ENCODE measurements at regions not wholly inside any gene's neighbourhood (a gene's known extent, or its start where the extent isn't known, plus 50 kb on each side); places are given as distances from the start of the nearest gene placed in this dataset.

GRCh38 chr6:74152096-74152675, 456.2 kb downstream of the CD109 start:
- no peaks in the 10 kb centered on the region for H3K36me3 ChIP-seq (ENCODE audit: insufficient read depth, low read length)
- no peak for DNase-seq
- H3K9me3 ChIP-seq (ENCODE audit: low read length) = no peaks in the 10 kb centered on the region
- no peaks in the 10 kb centered on the region for H3K4me1 ChIP-seq (ENCODE audit: low read length)
- no peaks in the 10 kb centered on the region for H3K9me2 ChIP-seq (replicated peaks; ENCODE audit: insufficient read depth, low read length)
- H2AFZ ChIP-seq (ENCODE audit: low read length) = no peak overlapping the region
- H3K27me3 ChIP-seq (ENCODE audit: low read length) = no peaks in the 10 kb centered on the region
- H3K79me2 ChIP-seq (ENCODE audit: low read length) = no peaks in the 10 kb centered on the region
- H3K27ac ChIP-seq (ENCODE audit: low read length) = no peak overlapping the region
- no peak overlapping the region for H3K4me2 ChIP-seq (ENCODE audit: low read depth, low read length, poor library complexity, severe bottlenecking)
- no peaks in the 10 kb centered on the region for H4K20me1 ChIP-seq (ENCODE audit: insufficient read depth, low read depth, low read length)
- no peak overlapping the region for H3K4me3 ChIP-seq (ENCODE audit: low read length)
- H3K9ac ChIP-seq (ENCODE audit: low read length) = no peak overlapping the region

GRCh38 chr6:74145931-74146330, 449.9 kb downstream of the CD109 start:
- DNase-seq = no peak
- H3K27ac ChIP-seq (ENCODE audit: low read length) = no peak overlapping the region
- H3K79me2 ChIP-seq (ENCODE audit: low read length) = no peaks in the 10 kb centered on the region
- no peak overlapping the region for H3K4me3 ChIP-seq (ENCODE audit: low read length)
- H3K9ac ChIP-seq (ENCODE audit: low read length) = no peak overlapping the region
- no peaks in the 10 kb centered on the region for H3K4me1 ChIP-seq (ENCODE audit: low read length)
- no peaks in the 10 kb centered on the region for H4K20me1 ChIP-seq (ENCODE audit: insufficient read depth, low read depth, low read length)
- H3K9me2 ChIP-seq (replicated peaks; ENCODE audit: insufficient read depth, low read length) = no peaks in the 10 kb centered on the region
- no peak overlapping the region for H2AFZ ChIP-seq (ENCODE audit: low read length)
- H3K9me3 ChIP-seq (ENCODE audit: low read length) = no peaks in the 10 kb centered on the region
- H3K27me3 ChIP-seq (ENCODE audit: low read length) = no peaks in the 10 kb centered on the region
- no peak overlapping the region for H3K4me2 ChIP-seq (ENCODE audit: low read depth, low read length, poor library complexity, severe bottlenecking)
- no peaks in the 10 kb centered on the region for H3K36me3 ChIP-seq (ENCODE audit: insufficient read depth, low read length)

GRCh38 chr6:74137911-74138310, 441.9 kb downstream of the CD109 start:
- Histone ChIP-seq H3K27me3 (ENCODE audit: low read length) (no peaks in the 10 kb centered on the region), H3K36me3 (ENCODE audit: insufficient read depth, low read length) (no peaks in the 10 kb centered on the region), H3K27ac (ENCODE audit: low read length) (no peak overlapping the region), H4K20me1 (ENCODE audit: insufficient read depth, low read depth, low read length) (no peaks in the 10 kb centered on the region), H3K4me1 (ENCODE audit: low read length) (no peaks in the 10 kb centered on the region), H3K79me2 (ENCODE audit: low read length) (no peaks in the 10 kb centered on the region), H3K9ac (ENCODE audit: low read length) (no peak overlapping the region), H3K9me2 (replicated peaks; ENCODE audit: insufficient read depth, low read length) (no peaks in the 10 kb centered on the region), H3K9me3 (ENCODE audit: low read length) (no peaks in the 10 kb centered on the region), H3K4me3 (ENCODE audit: low read length) (no peak overlapping the region), H3K4me2 (ENCODE audit: low read depth, low read length, poor library complexity, severe bottlenecking) (no peak overlapping the region), H2AFZ (ENCODE audit: low read length) (no peak overlapping the region)
- DNase-seq = no peak

- Histone ChIP-seq H3K27ac (ENCODE audit: low read length) (no peak overlapping the region), H2AFZ (ENCODE audit: low read length) (no peak overlapping the region), H3K36me3 (ENCODE audit: insufficient read depth, low read length) (no peaks in the 10 kb centered on the region), H3K4me1 (ENCODE audit: low read length) (no peaks in the 10 kb centered on the region), H3K4me2 (ENCODE audit: low read depth, low read length, poor library complexity, severe bottlenecking) (no peak overlapping the region), H3K9me2 (replicated peaks; ENCODE audit: insufficient read depth, low read length) (no peaks in the 10 kb centered on the region), H3K9ac (ENCODE audit: low read length) (no peak overlapping the region), H3K27me3 (ENCODE audit: low read length) (no peaks in the 10 kb centered on the region), H3K9me3 (ENCODE audit: low read length) (no peaks in the 10 kb centered on the region), H3K4me3 (ENCODE audit: low read length) (no peak overlapping the region), H3K79me2 (ENCODE audit: low read length) (no peaks in the 10 kb centered on the region), H4K20me1 (ENCODE audit: insufficient read depth, low read depth, low read length) (no peaks in the 10 kb centered on the region)
- DNase-seq = no peak
Measured at GRCh38 chr6:74134327-74134726, 438.3 kb downstream of the CD109 start.

- Histone ChIP-seq H3K4me3 (ENCODE audit: low read length) (no peak overlapping the region), H3K9me2 (replicated peaks; ENCODE audit: insufficient read depth, low read length) (no peaks in the 10 kb centered on the region), H2AFZ (ENCODE audit: low read length) (no peak overlapping the region), H3K27ac (ENCODE audit: low read length) (no peak overlapping the region), H3K9ac (ENCODE audit: low read length) (no peak overlapping the region), H3K79me2 (ENCODE audit: low read length) (no peaks in the 10 kb centered on the region), H3K36me3 (ENCODE audit: insufficient read depth, low read length) (no peaks in the 10 kb centered on the region), H3K9me3 (ENCODE audit: low read length) (no peaks in the 10 kb centered on the region), H3K4me1 (ENCODE audit: low read length) (no peaks in the 10 kb centered on the region), H4K20me1 (ENCODE audit: insufficient read depth, low read depth, low read length) (no peaks in the 10 kb centered on the region), H3K4me2 (ENCODE audit: low read depth, low read length, poor library complexity, severe bottlenecking) (no peak overlapping the region), H3K27me3 (ENCODE audit: low read length) (no peaks in the 10 kb centered on the region)
- no peak for DNase-seq
Measured at GRCh38 chr6:74133073-74133472, 437.1 kb downstream of the CD109 start.

GRCh38 chr6:74130641-74131040, 434.6 kb downstream of the CD109 start:
- Histone ChIP-seq H3K27me3 (ENCODE audit: low read length) (no peaks in the 10 kb centered on the region), H3K27ac (ENCODE audit: low read length) (no peak overlapping the region), H4K20me1 (ENCODE audit: insufficient read depth, low read depth, low read length) (no peaks in the 10 kb centered on the region), H2AFZ (ENCODE audit: low read length) (no peak overlapping the region), H3K79me2 (ENCODE audit: low read length) (no peaks in the 10 kb centered on the region), H3K9me3 (ENCODE audit: low read length) (no peaks in the 10 kb centered on the region), H3K4me1 (ENCODE audit: low read length) (no peaks in the 10 kb centered on the region), H3K4me2 (ENCODE audit: low read depth, low read length, poor library complexity, severe bottlenecking) (no peak overlapping the region), H3K4me3 (ENCODE audit: low read length) (no peak overlapping the region), H3K9me2 (replicated peaks; ENCODE audit: insufficient read depth, low read length) (no peaks in the 10 kb centered on the region), H3K36me3 (ENCODE audit: insufficient read depth, low read length) (no peaks in the 10 kb centered on the region), H3K9ac (ENCODE audit: low read length) (no peak overlapping the region)
- no peak for DNase-seq

GRCh38 chr6:74128536-74128935, 432.5 kb downstream of the CD109 start:
- Histone ChIP-seq H3K9ac (ENCODE audit: low read length) (no peak overlapping the region), H3K4me3 (ENCODE audit: low read length) (no peak overlapping the region), H3K27ac (ENCODE audit: low read length) (no peak overlapping the region), H3K9me2 (replicated peaks; ENCODE audit: insufficient read depth, low read length) (no peaks in the 10 kb centered on the region), H3K27me3 (ENCODE audit: low read length) (no peaks in the 10 kb centered on the region), H4K20me1 (ENCODE audit: insufficient read depth, low read depth, low read length) (no peaks in the 10 kb centered on the region), H3K4me1 (ENCODE audit: low read length) (no peaks in the 10 kb centered on the region), H3K36me3 (ENCODE audit: insufficient read depth, low read length) (no peaks in the 10 kb centered on the region), H3K79me2 (ENCODE audit: low read length) (no peaks in the 10 kb centered on the region), H3K4me2 (ENCODE audit: low read depth, low read length, poor library complexity, severe bottlenecking) (no peak overlapping the region), H3K9me3 (ENCODE audit: low read length) (no peaks in the 10 kb centered on the region), H2AFZ (ENCODE audit: low read length) (no peak overlapping the region)
- DNase-seq = no peak

GRCh38 chr6:74117113-74117512, 421.1 kb downstream of the CD109 start:
- Histone ChIP-seq H3K36me3 (ENCODE audit: insufficient read depth, low read length) (no peaks in the 10 kb centered on the region), H3K4me2 (ENCODE audit: low read depth, low read length, poor library complexity, severe bottlenecking) (no peak overlapping the region), H3K79me2 (ENCODE audit: low read length) (no peaks in the 10 kb centered on the region), H2AFZ (ENCODE audit: low read length) (no peak overlapping the region), H4K20me1 (ENCODE audit: insufficient read depth, low read depth, low read length) (no peaks in the 10 kb centered on the region), H3K4me1 (ENCODE audit: low read length) (no peaks in the 10 kb centered on the region), H3K9me3 (ENCODE audit: low read length) (no peaks in the 10 kb centered on the region), H3K27ac (ENCODE audit: low read length) (no peak overlapping the region), H3K27me3 (ENCODE audit: low read length) (no peaks in the 10 kb centered on the region), H3K4me3 (ENCODE audit: low read length) (no peak overlapping the region), H3K9ac (ENCODE audit: low read length) (no peak overlapping the region), H3K9me2 (replicated peaks; ENCODE audit: insufficient read depth, low read length) (no peaks in the 10 kb centered on the region)
- DNase-seq = no peak

- no peak overlapping the region for H3K4me2 ChIP-seq (ENCODE audit: low read depth, low read length, poor library complexity, severe bottlenecking)
- no peaks in the 10 kb centered on the region for H3K79me2 ChIP-seq (ENCODE audit: low read length)
- no peak overlapping the region for H3K27ac ChIP-seq (ENCODE audit: low read length)
- DNase-seq = no peak
- H3K27me3 ChIP-seq (ENCODE audit: low read length) = no peaks in the 10 kb centered on the region
- H2AFZ ChIP-seq (ENCODE audit: low read length) = no peak overlapping the region
- no peaks in the 10 kb centered on the region for H3K9me2 ChIP-seq (replicated peaks; ENCODE audit: insufficient read depth, low read length)
- H3K4me1 ChIP-seq (ENCODE audit: low read length) = no peaks in the 10 kb centered on the region
- no peaks in the 10 kb centered on the region for H3K9me3 ChIP-seq (ENCODE audit: low read length)
- no peak overlapping the region for H3K9ac ChIP-seq (ENCODE audit: low read length)
- H3K36me3 ChIP-seq (ENCODE audit: insufficient read depth, low read length) = no peaks in the 10 kb centered on the region
- no peak overlapping the region for H3K4me3 ChIP-seq (ENCODE audit: low read length)
- no peaks in the 10 kb centered on the region for H4K20me1 ChIP-seq (ENCODE audit: insufficient read depth, low read depth, low read length)
Measured at GRCh38 chr6:74115674-74116073, 419.7 kb downstream of the CD109 start.

Measured in Karpas-422 (cell line).